WERI-Rb-1 (cell line): ENCODE measurements at regions not wholly inside any gene's neighbourhood (a gene's known extent, or its start where the extent isn't known, plus 50 kb on each side); places are given as distances from the start of the nearest gene placed in this dataset.
"Not testable (repeated sequence)": the region's sequence is repeated elsewhere in the genome, so short reads cannot be mapped to it uniquely, and the experiment has no call there.

Experiments
- DNase-seq: peaks from one replicate; pipeline ENCODE4 v3.0.0-alpha.2; 2020
- H3K27ac ChIP-seq: fragments of 250-450 bp; sonication (Bioruptor Pico); 2 replicates; pipeline ENCODE4 v1.5.1; 2020; ENCODE audit warnings: mild to moderate bottlenecking, moderate library complexity
- H3K27me3 ChIP-seq: fragments of 250-450 bp; sonication (Bioruptor Pico); 2 replicates; pipeline ENCODE4 v1.5.1; 2021; ENCODE audit warnings: mild to moderate bottlenecking, low read depth, moderate library complexity; ENCODE audit not compliant: insufficient read depth, severe bottlenecking
- H3K36me3 ChIP-seq: fragments of 250-450 bp; sonication (Bioruptor Pico); 2 replicates; pipeline ENCODE4 v1.5.1; 2020; ENCODE audit warnings: mild to moderate bottlenecking, moderate library complexity
- H3K4me3 ChIP-seq: 2 replicates; pipeline ENCODE4 v1.5.1; 2011; ENCODE audit warnings: low read depth, mild to moderate bottlenecking, control low read depth, low read length
- H3K9me3 ChIP-seq: fragments of 250-450 bp; sonication (Bioruptor Pico); 2 replicates; pipeline ENCODE4 v1.5.1; 2021; ENCODE audit warnings: mild to moderate bottlenecking, moderate library complexity; ENCODE audit not compliant: severe bottlenecking
- TF ChIP-seq, protein P1 (sequence below): IDR thresholded peaks from 2 replicates; pipeline ENCODE4 v1.5.1; 2011; ENCODE audit warnings: low read depth, mild to moderate bottlenecking, control low read depth, inconsistent platforms, low read length

DNA sequence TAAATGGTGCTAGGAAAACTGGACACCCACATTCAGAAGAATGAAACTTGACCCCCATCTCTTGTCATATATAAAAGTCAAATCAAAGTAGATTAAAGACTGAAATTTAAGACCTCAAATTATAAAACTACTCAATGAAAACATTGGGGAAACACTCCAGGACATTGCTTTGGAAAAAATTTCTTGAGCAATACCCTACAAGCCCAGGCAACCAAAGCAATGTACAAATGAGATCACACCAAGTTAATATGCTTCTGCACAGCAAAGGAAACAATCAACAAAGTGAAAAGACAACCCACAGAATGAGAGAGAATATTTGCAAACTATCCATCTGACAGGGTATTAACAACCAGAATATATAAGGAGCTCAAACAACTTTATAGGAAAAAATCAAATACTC, 407.9 kb upstream of the BTBD3 start:
- no peaks in the 10 kb centered on the region for H3K27me3 ChIP-seq
- no peak for DNase-seq
- no peak overlapping the region for H3K4me3 ChIP-seq
- TF ChIP-seq, protein P1, sequence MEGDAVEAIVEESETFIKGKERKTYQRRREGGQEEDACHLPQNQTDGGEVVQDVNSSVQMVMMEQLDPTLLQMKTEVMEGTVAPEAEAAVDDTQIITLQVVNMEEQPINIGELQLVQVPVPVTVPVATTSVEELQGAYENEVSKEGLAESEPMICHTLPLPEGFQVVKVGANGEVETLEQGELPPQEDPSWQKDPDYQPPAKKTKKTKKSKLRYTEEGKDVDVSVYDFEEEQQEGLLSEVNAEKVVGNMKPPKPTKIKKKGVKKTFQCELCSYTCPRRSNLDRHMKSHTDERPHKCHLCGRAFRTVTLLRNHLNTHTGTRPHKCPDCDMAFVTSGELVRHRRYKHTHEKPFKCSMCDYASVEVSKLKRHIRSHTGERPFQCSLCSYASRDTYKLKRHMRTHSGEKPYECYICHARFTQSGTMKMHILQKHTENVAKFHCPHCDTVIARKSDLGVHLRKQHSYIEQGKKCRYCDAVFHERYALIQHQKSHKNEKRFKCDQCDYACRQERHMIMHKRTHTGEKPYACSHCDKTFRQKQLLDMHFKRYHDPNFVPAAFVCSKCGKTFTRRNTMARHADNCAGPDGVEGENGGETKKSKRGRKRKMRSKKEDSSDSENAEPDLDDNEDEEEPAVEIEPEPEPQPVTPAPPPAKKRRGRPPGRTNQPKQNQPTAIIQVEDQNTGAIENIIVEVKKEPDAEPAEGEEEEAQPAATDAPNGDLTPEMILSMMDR: no peak
- no peaks in the 10 kb centered on the region for H3K36me3 ChIP-seq
- no peak overlapping the region for H3K27ac ChIP-seq
- no peaks in the 10 kb centered on the region for H3K9me3 ChIP-seq

DNA sequence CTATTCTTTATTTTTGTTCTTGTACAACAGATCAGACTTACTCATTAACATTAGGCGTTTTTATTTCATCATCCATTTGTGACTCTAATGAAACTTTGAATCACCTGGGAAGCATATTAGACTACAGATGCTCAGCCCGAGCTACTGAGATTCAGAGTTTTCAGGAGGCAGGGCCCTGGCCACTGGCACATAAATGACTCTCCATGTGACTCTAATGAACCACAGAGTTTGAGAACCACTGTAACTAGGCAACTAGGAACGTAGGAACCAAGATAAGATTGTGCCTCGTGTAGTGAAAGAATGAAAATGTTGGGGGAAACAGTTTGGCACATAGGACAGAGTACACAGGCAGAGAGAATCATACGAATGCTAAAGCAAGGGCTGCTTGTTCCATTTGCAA, 405.9 kb upstream of the BTBD3 start:
- Histone ChIP-seq H3K36me3 (no peaks in the 10 kb centered on the region), H3K27ac (no peak overlapping the region), H3K4me3 (no peak overlapping the region), H3K27me3 (no peaks in the 10 kb centered on the region), H3K9me3 (no peaks in the 10 kb centered on the region)
- no peak for DNase-seq
- TF ChIP-seq, protein P1: no peak

DNA sequence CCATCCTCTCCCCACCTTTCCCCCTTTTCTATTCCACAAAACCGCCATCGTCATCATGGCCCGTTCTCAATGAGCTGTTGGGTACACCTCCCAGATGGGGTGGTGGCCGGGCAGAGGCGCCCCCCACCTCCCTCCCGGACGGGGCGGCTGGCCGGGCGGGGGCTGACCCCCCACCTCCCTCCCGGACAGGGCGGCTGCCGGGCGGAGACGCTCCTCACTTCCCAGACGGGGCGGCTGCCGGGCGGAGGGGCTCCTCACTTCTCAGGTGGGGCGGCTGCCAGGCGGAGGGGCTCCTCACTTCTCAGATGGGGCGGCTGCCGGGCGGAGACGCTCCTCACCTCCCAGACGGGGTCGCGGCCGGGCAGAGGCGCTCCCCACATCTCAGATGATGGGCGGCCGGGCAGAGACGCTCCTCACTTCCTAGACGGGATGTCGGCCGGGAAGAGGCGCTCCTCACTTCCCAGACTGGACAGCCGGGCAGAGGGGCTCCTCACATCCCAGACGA, 404.4 kb upstream of the BTBD3 start:
- H3K9me3 ChIP-seq, H3K4me3 ChIP-seq, H3K27ac ChIP-seq, H3K27me3 ChIP-seq, DNase-seq, H3K36me3 ChIP-seq: not testable (repeated sequence)

DNA sequence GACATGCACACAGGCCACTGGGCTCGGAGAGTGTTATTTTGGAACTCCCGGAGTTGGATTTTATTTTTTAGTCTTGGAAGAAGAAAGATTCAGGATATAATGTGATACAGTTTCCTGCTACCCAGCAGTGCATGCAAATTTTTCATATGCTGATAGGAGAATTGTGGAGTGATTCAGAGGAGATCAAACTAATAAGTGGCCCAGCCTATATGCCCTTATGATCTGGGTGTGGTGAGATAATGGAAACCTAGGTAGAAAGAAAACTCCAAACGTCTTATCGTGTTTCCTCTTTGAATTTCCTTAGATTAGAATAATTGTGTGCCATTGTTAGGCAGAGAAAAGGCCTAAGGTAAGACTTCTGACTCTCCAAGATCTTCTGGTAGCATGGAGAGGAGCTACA, 401.2 kb upstream of the BTBD3 start:
- Histone ChIP-seq H3K27ac (no peak overlapping the region), H3K4me3 (no peak overlapping the region), H3K27me3 (no peaks in the 10 kb centered on the region), H3K36me3 (no peaks in the 10 kb centered on the region), H3K9me3 (no peaks in the 10 kb centered on the region)
- no peak for DNase-seq
- TF ChIP-seq, protein P1: no peak

DNA sequence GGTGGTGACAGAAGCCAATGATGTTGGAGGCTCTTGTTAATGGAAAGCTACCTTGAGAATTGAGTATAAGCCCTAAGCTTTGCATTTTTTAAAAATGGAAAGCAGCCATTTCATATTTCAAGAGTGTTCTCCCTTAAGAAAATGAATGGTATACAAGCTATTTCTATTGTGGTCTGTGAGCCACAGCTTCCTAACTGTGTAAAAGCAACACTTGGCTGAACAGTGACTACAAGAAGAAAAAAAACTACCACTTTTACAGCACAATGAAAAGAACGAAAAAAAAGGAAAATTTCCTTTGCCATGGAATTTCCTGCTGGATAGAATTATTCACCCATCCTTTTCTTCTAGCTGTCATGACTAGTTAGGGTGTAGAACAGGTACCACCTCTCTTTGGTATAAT, 397.1 kb upstream of the BTBD3 start:
- no peak for DNase-seq
- no peak overlapping the region for H3K27ac ChIP-seq
- H3K27me3 ChIP-seq: no peaks in the 10 kb centered on the region
- TF ChIP-seq, protein P1: no peak
- no peaks in the 10 kb centered on the region for H3K9me3 ChIP-seq
- H3K4me3 ChIP-seq: no peak overlapping the region
- no peaks in the 10 kb centered on the region for H3K36me3 ChIP-seq

DNA sequence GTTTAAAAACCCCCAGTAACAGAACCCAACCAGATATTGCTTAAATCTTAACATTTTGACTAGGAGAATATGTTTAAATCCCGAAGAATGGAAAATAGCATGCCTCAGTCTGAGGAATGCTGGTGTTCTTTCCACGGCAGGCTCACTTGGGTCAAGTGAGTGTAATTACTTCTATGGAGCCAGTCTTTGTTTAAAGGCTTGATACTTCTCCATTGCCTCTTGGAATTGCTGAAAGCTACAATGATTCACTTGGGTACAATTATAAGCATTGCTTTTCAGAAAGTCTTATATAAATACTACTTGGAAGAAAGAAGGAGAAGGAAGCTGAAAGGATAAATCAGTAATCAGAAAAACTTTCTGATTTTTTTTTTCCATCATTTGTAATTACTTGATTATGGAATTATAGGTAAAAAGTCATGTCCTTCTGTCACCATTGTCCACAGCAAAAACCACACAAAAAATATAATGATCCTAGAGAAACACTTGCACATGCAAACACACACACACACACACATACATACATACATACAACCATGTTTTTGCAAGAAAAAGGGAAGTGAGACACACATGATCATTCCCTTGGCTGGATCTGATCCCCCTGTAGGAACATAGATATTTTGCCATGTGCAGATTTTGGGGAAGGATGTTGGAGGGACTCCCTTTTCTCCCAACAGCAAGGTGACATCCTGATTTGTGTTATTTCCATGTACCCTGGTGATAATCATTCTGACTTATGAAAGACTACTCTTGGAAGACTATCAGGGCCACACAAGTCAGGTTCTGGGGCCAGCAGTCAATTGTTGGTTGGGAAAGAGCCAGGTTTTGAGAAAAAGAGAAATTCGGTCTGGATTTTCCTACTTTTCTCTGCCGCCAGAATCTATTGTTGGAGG, 396.0 kb upstream of the BTBD3 start:
- no peak overlapping the region for H3K4me3 ChIP-seq
- H3K27me3 ChIP-seq: no peaks in the 10 kb centered on the region
- TF ChIP-seq, protein P1: no peak
- no peak for DNase-seq
- no peaks in the 10 kb centered on the region for H3K36me3 ChIP-seq
- H3K27ac ChIP-seq: no peak overlapping the region
- no peaks in the 10 kb centered on the region for H3K9me3 ChIP-seq
